Activated CD4-positive, alpha-beta T cell treated with anti-CD3 and anti-CD28 coated beads for 24 hours (primary cell): ENCODE measurements at regions not wholly inside any gene's neighbourhood (a gene's known extent, or its start where the extent isn't known, plus 50 kb on each side); places are given as distances from the start of the nearest gene placed in this dataset.

ENCODE experiments used
- DNase-seq, 2 donors: peaks; one replicate each; pipeline ENCODE4 v3.0.0-alpha.2; 2020; ENCODE audit warnings: low read depth in 2 of 2

DNA sequence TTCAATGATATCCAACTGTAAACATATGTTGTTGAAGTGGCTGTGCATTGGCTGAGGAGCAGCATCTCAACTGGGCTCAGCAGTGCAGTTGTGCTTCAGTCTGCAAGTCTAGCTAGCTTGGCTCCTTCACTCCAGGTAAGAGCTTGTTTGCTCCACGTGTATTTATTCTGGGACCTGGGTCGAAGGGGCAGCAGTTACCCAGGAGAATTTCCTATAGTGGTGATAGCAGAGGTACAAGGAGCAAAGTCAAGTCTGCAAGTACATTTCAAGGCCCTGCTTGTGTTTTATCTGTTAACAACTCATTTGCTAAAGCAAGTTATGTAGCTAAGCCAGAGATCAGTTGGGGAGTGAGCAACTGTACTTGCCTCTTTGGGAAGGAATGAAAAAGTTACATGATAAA lies 286.2 kb upstream of the UMPS start:
- DNase-seq, result no peak

DNA sequence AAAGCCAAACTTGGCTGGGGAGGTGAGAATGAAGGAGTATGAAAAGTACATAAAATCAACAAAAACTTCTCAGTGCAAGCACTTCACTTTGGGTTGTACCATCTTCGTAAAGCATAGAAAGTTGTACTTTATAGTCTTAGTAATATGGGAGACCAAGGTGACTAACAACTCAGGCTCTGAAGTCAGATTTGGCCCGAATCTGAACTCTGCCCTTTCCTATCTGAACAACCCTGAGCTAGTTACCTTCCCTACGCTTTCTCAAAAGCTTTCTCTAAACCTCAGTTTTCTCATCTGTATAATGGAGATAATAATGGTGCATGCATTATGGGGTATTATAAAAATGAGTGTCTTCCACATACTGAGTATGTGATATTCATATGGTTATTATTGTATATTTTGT lies 285.4 kb upstream of the UMPS start:
- DNase-seq, result no peak

DNA sequence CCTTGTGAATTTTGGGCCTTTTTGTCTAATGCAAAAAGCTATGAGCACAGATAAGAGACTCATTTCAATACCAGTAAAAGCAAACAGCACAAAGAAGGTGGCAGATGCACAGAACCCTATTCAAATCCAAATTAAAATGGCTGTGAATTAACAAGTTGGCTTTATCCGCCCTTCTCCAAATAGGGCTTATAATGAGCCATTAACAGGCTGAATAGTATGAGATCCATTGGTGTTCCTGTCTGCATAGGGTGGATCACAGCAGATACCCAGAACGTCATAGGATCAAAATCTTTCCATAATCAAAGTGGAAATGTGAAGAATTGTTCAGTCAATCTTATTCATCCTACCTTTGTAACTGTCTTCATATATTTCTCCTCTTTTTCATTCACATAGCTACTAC lies 282.4 kb upstream of the UMPS start:
- DNase-seq, result no peak

DNA sequence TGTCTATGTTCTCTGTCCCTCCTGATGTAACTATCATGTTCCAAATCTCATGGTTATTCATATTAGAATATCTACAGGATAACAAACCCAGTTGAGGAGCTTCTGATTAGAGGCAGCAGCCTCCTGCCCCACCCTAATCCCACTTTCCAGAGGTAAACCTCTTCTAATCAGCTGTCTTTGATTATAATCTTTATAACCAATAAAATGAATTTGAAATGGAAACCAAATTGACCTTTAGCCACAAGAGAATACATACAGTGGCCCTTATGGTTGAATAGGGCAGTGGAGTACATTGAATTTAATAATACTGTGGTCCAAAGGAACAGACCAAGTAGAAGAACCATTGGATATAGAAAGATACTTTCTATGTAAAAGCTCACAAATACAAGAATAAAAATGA lies 281.3 kb upstream of the UMPS start:
- DNase-seq, result no peak

DNA sequence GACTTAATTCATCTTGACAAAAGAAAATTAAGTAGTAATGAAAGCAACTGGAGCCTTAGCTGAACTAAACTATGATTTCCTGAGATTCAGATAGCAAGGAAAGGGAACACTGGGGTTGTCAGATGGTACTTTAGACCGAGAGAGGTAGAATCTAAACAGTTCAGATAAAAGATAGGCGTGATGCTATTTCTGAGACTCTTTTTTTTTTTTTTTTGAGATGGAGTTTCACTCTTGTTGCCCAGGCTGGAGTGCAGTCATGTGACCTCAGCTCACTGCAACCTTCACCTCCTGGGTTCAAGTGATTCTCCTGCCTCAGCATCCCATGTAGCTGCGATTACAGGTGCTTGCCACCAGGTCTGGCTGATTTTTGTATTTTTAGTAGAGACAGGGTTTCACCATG lies 279.9 kb upstream of the UMPS start:
- DNase-seq, result no peak

DNA sequence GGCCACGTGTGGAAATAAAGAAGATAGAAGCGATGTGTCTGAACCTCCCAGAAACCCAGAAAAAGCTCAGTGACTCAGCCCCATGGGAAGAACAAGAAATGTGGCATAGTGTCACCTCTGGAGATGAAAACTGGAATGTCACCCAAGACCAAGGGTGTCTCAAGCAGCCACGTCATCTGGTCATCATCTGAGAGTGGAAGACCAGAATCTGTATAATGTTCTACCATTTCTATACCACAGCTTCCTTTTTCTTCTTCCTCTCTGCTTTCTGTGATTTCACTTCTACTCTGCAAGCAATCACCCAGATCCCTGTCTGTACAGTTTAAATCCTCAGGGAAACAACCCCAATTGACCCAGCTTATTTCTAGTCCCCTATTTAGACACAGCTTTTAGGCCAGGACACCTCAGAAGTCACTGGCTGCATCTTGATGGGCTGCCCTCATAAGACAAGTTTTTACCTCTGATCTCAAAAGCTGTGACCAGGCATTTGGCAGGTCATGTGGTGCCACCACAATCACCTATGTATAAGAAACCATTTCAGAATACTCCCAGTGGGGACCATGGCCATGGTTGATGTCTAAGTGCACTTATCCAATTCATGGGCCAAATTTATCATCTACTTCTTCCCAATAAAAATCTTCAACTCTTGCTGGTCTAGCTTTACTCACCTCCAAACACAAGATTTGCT lies 278.5 kb upstream of the UMPS start:
- DNase-seq, result no peak

DNA sequence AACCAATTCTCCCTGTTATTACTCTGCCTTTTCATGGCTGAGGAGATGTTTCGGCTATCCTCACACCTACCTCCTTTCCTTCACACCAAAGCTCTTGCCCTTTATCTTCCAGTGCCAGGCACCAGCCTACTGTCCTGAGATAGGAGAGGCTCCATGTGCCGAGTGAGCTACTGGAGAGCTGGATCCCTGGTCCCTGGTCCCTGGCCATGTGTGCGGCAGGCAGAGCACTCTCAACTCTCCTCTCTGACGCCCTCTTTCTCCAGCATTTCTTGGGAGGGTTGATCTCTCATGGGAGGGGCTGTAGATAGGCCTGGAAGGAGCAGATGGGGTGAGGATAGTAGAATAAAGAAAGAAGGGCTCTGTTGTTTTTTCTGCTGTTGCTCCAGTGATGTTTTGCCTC lies 277.1 kb upstream of the UMPS start:
- no peak for DNase-seq

DNA sequence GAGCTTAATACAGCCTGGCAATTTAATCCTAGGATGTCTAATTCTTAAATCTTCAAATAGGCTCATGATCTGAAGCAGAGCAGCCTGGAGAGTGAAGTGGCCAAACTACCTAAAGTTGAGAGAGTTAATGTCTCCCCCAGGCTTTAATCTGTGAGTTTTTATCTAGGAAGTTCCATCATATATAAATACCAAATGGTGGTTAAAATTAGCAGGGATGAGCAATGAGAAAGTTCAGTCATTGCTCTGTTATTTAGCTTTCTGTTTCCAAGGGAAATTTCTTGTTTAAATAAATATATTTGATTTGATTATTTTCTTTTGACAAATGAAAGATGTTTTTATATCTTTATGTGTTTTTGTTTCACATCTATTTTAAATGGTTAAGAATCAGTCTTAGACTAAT lies 274.4 kb upstream of the UMPS start:
- DNase-seq, result no peak

DNA sequence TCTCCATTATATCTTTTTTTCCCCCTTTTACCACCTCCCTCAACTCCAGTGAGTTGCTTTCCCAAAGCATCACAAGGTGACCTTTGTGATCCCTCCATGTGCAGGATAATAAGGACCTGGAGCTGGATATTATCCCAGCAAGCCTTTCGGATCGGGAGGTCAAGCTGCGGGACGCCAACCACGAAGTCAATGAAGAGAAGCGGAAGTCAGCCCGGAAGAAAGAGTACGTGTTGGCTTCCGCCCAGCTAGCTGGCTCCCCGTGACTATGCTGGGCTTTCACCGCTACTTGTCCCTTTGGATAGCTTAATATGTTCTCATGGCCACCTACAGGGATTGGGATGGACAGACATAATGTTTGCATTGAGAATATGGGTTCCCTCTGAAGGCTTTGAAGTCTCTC lies 273.7 kb upstream of the UMPS start:
- no peak for DNase-seq

DNA sequence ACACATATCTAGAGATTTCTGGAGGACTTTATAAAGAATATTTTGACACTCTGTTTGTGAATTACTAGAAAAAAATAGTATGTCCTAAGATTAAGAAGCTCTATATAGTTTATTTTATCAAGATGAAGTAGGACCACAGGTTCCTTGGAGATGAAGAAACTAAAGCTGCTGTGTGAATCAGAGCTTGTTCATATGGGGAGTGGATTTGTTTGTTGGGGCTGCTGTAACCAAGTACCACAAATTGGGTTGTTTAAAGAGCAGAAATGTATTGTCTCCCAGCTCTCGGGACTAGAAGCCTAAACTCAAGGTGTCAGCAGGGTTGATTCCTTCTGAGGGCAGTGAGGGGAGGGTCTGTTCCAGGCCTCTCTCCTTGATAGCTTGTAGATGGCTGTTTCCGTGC lies 270.6 kb upstream of the UMPS start:
- no peak for DNase-seq

DNA sequence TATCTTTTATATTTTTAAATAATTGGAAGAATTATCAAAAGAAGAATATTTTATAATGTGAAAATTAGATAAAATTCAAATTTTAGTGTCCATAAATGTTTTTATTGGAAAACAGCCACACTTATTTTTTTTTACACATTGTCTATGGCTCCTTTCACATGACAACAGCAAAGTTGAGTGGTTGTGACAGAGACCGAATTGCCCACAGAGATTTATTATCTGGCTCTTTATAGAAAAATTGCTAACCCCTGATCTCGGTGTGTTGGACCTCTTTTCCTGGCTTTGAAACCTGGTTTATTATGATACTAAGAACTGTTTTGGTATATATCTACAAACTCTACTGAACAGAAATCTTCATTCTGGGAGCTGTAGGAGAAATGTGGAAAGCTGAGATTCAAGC lies 269.1 kb upstream of the UMPS start:
- no peak for DNase-seq

DNA sequence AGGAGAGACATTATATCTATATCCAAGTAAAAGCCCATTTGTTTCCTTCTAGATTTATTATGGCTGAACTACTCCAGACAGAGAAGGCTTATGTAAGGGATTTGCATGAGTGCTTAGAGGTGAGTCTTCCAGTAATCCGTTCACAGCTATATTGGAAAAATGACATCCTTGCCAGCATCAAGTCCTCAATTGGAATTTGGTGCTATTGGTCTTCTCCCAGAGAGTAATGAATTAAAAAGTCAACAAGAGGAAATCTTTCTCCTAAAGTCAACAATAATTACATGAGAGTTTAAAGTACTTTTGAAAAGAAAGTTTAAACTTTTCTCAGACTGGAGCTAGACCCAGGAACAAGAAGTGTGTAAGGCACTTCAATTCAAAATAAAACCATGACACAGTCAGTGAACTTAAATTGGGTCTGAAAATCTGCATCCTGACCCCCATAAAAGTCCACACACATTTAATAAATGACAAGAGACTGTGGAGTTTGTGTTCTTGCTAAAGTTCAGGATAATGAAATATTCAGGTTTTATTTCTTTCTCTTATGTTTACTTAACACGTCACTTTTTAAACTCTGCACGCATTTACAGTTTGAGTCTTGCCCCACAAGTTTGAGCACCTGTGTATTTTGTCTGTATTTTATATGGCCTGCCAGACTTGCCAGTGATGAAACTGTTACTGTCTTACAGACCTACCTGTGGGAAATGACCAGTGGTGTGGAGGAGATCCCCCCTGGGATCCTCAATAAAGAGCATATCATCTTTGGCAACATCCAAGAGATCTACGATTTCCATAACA lies 268.2 kb upstream of the UMPS start:
- no peak for DNase-seq

DNA sequence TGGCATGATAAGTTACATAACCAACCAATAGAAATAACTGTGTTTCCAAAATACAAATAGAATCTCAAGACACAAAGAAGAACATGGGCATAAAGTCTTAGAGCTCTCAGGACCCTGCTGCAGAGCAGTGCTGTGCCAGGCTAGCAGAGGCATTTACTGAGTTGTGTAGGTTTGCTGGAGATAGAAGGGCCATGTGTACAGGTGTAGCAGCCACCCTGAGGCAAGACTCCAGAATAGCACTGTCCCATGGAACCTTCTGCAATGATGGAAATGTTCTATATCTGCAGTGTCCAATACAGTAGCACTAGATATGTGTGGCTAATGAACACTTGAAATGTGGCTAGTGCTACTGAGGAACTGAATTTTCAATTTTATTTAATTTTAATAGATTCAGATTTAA lies 267.0 kb upstream of the UMPS start:
- DNase-seq, result no peak

DNA sequence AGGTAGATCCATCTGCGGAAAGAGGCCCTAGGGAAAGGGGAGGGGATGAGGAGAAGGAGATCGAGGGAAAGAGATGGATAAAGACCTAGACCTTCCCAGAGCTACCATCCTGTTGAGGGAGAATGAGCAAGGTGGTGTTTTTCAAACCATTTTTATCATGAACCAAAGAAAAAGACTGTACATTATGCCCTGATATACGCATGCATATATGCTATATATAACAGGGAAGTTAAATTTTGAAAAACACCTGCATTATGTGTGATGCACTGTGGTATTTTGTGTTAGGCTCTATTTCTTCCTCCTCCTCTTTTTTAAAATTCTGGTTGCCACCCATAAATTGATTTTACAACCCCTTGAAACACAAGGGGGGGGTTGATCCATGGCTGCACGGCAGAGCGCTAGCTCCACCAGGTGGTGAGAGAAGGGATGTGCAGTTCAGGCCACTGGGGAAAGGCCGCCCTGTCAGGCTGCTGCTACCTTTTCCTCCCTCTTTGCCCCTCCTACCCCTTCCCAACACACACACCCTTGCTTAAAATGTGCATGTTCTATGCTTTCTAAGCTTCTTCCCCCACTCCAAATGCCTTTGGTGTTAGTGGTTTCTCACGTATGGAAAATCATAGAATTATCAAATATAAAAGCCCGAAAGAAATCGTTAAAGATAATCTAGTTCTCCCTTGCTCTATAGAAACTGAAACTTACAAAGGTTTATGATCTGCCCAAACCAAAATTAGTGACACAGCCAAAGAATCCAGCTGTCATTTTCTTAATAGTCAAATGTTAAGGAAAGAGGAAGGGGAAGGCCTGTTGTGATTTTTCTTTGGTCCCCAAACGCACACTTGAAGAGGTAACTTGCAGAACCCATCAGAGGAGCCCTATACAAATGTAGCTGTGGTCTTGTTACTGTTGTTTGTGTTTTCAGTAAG lies 262.0 kb upstream of the UMPS start:
- DNase-seq, result no peak

DNA sequence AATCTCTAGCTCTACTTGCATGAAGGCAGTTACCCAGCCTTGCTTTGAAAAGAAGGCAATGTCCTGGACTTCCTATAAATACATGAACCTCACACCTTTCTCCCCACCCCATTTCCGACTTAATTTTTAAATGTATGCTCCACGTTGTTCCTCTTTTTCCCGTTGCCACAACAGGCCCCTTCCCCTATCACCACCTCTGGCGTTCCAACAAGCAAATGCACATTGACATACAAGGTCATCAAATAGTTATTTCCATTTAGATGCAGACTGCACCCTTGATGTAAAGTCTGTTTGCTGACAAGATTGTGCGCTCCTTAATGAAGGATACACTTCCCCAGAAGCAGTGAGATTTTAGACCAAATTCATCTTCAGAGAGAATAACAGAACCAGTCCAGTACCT lies 260.7 kb upstream of the UMPS start:
- DNase-seq, result no peak

DNA sequence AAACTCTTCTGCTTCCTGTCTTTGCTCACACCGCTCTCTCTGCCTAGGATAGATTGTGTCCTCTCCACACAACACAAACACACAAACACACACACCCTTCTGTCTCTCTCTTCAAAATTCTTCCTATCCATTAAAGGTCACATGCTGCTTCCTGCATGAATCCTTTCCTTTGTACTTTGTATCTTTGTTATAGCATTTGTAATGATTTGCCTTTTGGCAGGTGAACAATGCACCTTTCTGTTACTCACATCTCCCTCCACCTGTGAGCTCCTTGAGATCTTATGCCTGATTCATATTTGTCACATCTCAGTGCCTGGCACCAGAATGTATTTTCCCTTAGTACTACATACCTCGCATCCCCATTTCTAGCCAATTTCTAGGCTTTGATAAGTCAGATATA lies 251.4 kb upstream of the UMPS start:
- no peak for DNase-seq

DNA sequence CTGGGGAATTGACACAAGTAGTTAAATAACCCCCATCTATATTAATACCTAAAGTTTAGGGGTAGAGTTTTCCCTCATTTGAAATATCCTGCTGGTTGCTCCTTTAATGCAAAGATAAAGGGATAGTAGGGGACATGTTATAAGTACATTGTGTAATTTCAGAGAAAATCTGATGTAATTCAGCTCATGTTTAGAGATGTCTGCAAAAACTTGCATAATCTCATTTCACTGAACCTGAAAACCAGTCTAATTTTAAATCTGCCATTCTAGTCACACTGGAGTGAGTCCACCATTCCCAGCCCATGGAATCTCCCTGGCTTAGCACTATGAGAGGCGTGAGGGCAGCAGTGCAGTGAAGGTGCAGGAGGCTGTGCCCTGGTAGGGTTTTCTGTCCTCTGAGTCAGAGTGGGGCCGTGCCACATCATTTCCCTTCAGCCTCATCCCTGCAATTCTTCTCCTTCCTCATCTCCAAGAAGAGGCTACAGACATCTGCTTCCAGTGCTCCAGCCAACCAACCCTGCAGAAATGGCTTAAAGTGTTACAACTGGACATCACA lies 246.3 kb upstream of the UMPS start:
- DNase-seq, result no peak

DNA sequence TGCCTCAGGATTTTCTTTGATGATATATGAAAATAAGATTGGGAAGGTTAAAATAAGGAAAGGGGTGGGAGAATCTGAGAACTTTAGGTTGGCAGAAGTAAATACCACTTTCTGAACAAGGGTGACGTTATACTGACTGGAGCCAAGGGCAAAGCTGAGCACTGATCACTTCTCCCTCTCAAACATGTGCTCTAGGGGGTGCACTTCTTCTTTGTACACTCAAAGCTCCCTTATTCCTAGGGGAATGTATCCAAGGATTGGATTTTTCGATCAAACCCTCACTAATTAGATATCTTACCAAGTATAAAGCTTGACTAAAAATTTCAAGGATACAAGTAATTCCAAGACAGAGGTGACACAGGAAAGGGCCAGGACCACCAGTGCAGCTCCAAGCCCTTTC lies 243.9 kb upstream of the UMPS start:
- DNase-seq, result no peak

DNA sequence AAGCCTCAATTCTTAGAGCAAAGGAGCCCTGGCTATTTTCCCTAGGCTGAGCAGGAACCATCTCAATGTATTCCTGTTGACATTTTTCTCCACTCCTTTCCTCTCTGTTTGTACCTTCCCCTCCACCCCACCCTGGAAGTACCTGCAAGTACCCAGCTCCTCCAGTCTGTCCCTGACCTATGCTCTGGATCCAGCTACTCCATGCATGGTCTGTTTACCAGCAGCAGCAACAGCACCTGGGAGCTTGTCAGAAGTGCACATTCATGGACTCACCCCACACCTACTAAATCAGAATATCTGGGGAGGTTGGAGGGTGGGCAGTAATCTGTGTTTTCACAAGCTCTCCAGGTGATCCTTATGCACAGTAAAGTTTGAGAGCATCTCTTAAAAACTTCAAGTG lies 240.7 kb upstream of the UMPS start:
- no peak for DNase-seq

DNA sequence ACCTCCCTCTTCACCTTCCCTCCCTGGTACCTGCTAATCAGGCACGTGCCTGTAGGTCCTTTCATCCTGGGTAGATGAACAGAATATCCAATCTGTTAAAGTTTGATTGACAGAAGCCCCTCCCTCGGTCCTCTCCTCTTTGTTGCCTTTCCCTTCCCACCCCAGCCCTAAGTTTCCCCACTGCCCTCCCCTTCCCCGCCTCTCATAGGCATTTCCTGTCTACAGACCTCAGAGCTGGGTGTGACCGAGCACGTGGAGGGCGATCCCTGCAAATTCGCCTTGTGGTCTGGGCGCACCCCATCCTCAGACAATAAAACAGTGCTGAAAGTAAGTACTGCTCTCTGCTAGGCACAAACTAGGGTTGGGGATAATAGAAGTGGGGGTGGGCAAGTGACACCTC lies 239.2 kb upstream of the UMPS start:
- no peak for DNase-seq

DNA sequence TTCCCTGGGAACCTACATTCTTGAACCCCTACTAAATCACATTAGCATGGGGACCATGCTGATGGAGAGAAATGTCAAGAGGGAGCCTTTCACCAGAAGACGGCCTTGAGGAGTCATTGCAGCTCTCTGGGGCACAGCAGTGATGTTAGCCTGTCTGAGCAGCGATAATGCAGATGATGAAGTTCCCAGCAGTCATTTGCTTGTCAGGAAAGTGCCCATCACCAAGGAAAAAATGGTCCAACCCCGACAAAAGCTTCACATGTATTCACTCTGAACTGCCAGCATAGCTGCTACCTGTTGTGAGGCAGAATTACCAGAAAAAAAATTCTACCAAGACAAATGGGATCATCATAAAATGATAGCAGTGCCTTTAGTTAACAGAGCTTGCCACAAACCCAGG lies 238.4 kb upstream of the UMPS start:
- DNase-seq, result no peak

DNA sequence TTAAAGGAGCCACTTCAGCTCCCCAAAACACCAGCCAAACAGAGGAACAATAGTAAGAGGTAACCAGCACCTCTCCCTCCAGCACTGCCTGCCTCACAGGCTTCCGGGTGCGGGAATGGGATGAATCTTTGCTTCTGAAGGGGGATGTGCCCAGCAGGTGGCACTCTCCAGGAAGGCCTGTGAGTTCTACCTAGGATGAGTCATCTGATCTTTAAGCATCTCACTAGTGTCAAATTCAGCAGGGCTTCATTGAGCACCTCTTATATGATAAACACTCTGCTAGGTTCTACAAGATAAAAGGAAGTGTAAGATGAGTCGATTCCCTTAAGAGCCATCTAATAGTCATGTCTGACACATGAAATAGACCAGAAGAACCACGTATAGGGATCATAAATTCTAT lies 237.4 kb upstream of the UMPS start:
- DNase-seq, result no peak
